WTC11 (cell line): ENCODE measurements at regions not wholly inside any gene's neighbourhood (a gene's known extent, or its start where the extent isn't known, plus 50 kb on each side); places are given as distances from the start of the nearest gene placed in this dataset.
"Not testable (repeated sequence)": the region's sequence is repeated elsewhere in the genome, so short reads cannot be mapped to it uniquely, and the experiment has no call there.

Experiments
- ATAC-seq: fragments of 200-7000 bp; cut with Tn5 transposase; 2 replicates; pipeline ENCODE4 v1.10.0; 2021; ENCODE audit warnings: mild to moderate bottlenecking, moderate library complexity
- CTCF ChIA-PET: fragments of 300-600 bp; sonication (Branson Sonifier 250); formaldehyde crosslinking; loops from one replicate; lab custom pipeline; 2021; ENCODE audit warnings: antibody characterized with exemption; lab: Charles Lee
- POLR2A ChIA-PET: fragments of 350-600 bp; sonication (Branson Sonifier 250); formaldehyde crosslinking; loops from one replicate; lab custom pipeline; 2021; ENCODE audit warnings: antibody characterized with exemption; lab: Charles Lee
- DNase-seq: peaks from one replicate; pipeline ENCODE4 v3.0.0; 2021; ENCODE audit warnings: low spot score
- H3K27ac Mint-ChIP-seq: 2 replicates; pipeline ENCODE4 v1.8.0; 2021; ENCODE audit warnings: mixed read lengths
- H3K27me3 Mint-ChIP-seq: 2 replicates; pipeline ENCODE4 v1.8.0; 2021; ENCODE audit warnings: low read depth, mild to moderate bottlenecking, moderate library complexity, mixed read lengths
- H3K36me3 Mint-ChIP-seq: 2 replicates; pipeline ENCODE4 v1.8.0; 2021; ENCODE audit warnings: mixed read lengths
- H3K4me1 Mint-ChIP-seq: 2 replicates; pipeline ENCODE4 v1.8.0; 2022; ENCODE audit warnings: mixed read lengths
- H3K4me3 Mint-ChIP-seq: 2 replicates; pipeline ENCODE4 v1.8.0; 2021; ENCODE audit warnings: mild to moderate bottlenecking, moderate library complexity, mixed read lengths
- H3K9me3 Mint-ChIP-seq: 2 replicates; pipeline ENCODE4 v1.8.0; 2021; ENCODE audit warnings: mixed read lengths
- ATF2 ChIP-seq: sonication (generic); formaldehyde crosslinking; IDR thresholded peaks from 2 replicates; pipeline ENCODE4 v1.8.1; 2022; ENCODE audit warnings: low read depth, missing genetic modification reagents, borderline replicate concordance
- CBFB ChIP-seq: sonication (generic); formaldehyde crosslinking; IDR thresholded peaks from 2 replicates; pipeline ENCODE4 v1.8.1; 2022; ENCODE audit warnings: mild to moderate bottlenecking, low read depth, missing genetic modification reagents
- FOXK1 ChIP-seq: sonication (generic); formaldehyde crosslinking; IDR thresholded peaks from 2 replicates; pipeline ENCODE4 v1.8.0; 2022; ENCODE audit warnings: mild to moderate bottlenecking, moderate library complexity, missing genetic modification reagents
- GABPB1 ChIP-seq: sonication (generic); formaldehyde crosslinking; IDR thresholded peaks from 2 replicates; pipeline ENCODE4 v1.8.1; 2023; ENCODE audit warnings: mild to moderate bottlenecking, missing genetic modification reagents
- HMGXB4 ChIP-seq: sonication (generic); formaldehyde crosslinking; IDR thresholded peaks from 2 replicates; pipeline ENCODE4 v1.8.1; 2023; ENCODE audit warnings: mild to moderate bottlenecking, moderate library complexity, missing genetic modification reagents
- MXD4 ChIP-seq: fragments of 250-450 bp; sonication (Bioruptor Pico); IDR thresholded peaks from 2 replicates; pipeline ENCODE4 v1.8.0; 2021; ENCODE audit warnings: mild to moderate bottlenecking, moderate library complexity, borderline replicate concordance
- SMAD3 ChIP-seq: sonication (generic); formaldehyde crosslinking; IDR thresholded peaks from 2 replicates; pipeline ENCODE4 v1.8.0; 2022; ENCODE audit warnings: missing genetic modification reagents, mild to moderate bottlenecking, borderline replicate concordance
- TEAD1 ChIP-seq: sonication (generic); formaldehyde crosslinking; IDR thresholded peaks from 2 replicates; pipeline ENCODE4 v1.8.0; 2022; ENCODE audit warnings: mild to moderate bottlenecking, missing genetic modification reagents
- ZBTB21 ChIP-seq: sonication (generic); formaldehyde crosslinking; IDR thresholded peaks from 2 replicates; pipeline ENCODE4 v1.8.1; 2023; ENCODE audit warnings: mild to moderate bottlenecking, missing genetic modification reagents, borderline replicate concordance
- ZNF121 ChIP-seq: sonication (generic); formaldehyde crosslinking; IDR thresholded peaks from 2 replicates; pipeline ENCODE4 v1.8.0; 2023; ENCODE audit warnings: missing genetic modification reagents
- ZNF425 ChIP-seq: fragments of 250-450 bp; sonication (Bioruptor Pico); conservative IDR thresholded peaks from 2 replicates; pipeline ENCODE4 v1.9.0; 2021; ENCODE audit warnings: mild to moderate bottlenecking

GRCh38 chr10:71103961-71104360 lies 108.4 kb upstream of the UNC5B start (continued):
- TF ChIP-seq TEAD1 (CRISPR knock-in tag): no peak
- TF ChIP-seq, all 79 proteins: peak for 0

- CTCF ChIA-PET, H3K4me1 Mint-ChIP-seq, H3K27ac Mint-ChIP-seq, POLR2A ChIA-PET, H3K4me3 Mint-ChIP-seq, H3K27me3 Mint-ChIP-seq, ATAC-seq, DNase-seq: not testable (repeated sequence)
- H3K9me3 Mint-ChIP-seq: peaks cover 26% of the 10 kb centered on the region
- H3K36me3 Mint-ChIP-seq: peaks cover 14% of the 10 kb centered on the region
Observed at GRCh38 chr10:71106151-71106550, 106.2 kb upstream of the UNC5B start.

- CTCF ChIA-PET: not testable (repeated sequence)
Observed at GRCh38 chr10:71107117-71107516, 105.3 kb upstream of the UNC5B start.

GRCh38 chr10:71108042-71108441 lies 104.3 kb upstream of the UNC5B start:
- H3K27ac Mint-ChIP-seq, H3K4me1 Mint-ChIP-seq, ATAC-seq, H3K4me3 Mint-ChIP-seq, POLR2A ChIA-PET, CTCF ChIA-PET, DNase-seq, H3K27me3 Mint-ChIP-seq: not testable (repeated sequence)
- peaks cover 33% of the 10 kb centered on the region for H3K9me3 Mint-ChIP-seq
- peaks cover 14% of the 10 kb centered on the region for H3K36me3 Mint-ChIP-seq

More at GRCh38 chr10:71107117-71107516, 105.3 kb upstream of the UNC5B start:
- H3K27me3 Mint-ChIP-seq, H3K27ac Mint-ChIP-seq, H3K4me1 Mint-ChIP-seq, POLR2A ChIA-PET, DNase-seq, H3K4me3 Mint-ChIP-seq, ATAC-seq: not testable (repeated sequence)
- Mint-ChIP-seq H3K36me3 (peaks cover 14% of the 10 kb centered on the region), H3K9me3 (peaks cover 29% of the 10 kb centered on the region)

GRCh38 chr10:71112138-71112785 lies 100.1 kb upstream of the UNC5B start:
- no peak for ATAC-seq
- H3K9me3 Mint-ChIP-seq: peaks cover 65% of the 10 kb centered on the region
- POLR2A ChIA-PET: no interaction called here

GRCh38 chr10:71116426-71116825 lies 95.9 kb upstream of the UNC5B start:
- DNase-seq: no peak
- Mint-ChIP-seq H3K27ac (no peak overlapping the region), H3K4me3 (no peak overlapping the region), H3K36me3 (peaks cover 63% of the 10 kb centered on the region), H3K4me1 (no peaks in the 10 kb centered on the region), H3K9me3 (peaks cover 84% of the 10 kb centered on the region), H3K27me3 (peaks cover 35% of the 10 kb centered on the region)
- ATAC-seq: no peak
- POLR2A ChIA-PET: no interaction called here
- CTCF ChIA-PET: no interaction called here
- TF ChIP-seq SMAD3 (CRISPR knock-in tag) (no peak), ATF2 (CRISPR knock-in tag) (no peak), GABPB1 (CRISPR knock-in tag) (no peak), FOXK1 (CRISPR knock-in tag) (no peak), TEAD1 (CRISPR knock-in tag) (no peak), HMGXB4 (CRISPR knock-in tag) (no peak), CBFB (CRISPR knock-in tag) (no peak), ZBTB21 (no peak), MXD4 (CRISPR knock-in tag) (no peak)

More at GRCh38 chr10:71112138-71112785, 100.1 kb upstream of the UNC5B start:
- H3K27ac Mint-ChIP-seq: no peak overlapping the region
- no peak overlapping the region for H3K4me3 Mint-ChIP-seq
- H3K27me3 Mint-ChIP-seq: peaks cover 16% of the 10 kb centered on the region
- H3K4me1 Mint-ChIP-seq: no peaks in the 10 kb centered on the region
- DNase-seq: no peak
- TF ChIP-seq HMGXB4 (CRISPR knock-in tag): no peak
- TF ChIP-seq ZNF121 (CRISPR knock-in tag): no peak
- TF ChIP-seq ZNF425: no peak
- CTCF ChIA-PET: no interaction called here
- peaks cover 43% of the 10 kb centered on the region for H3K36me3 Mint-ChIP-seq
